ENCODE measurements at regions not wholly inside any gene's neighbourhood (a gene's known extent, or its start where the extent isn't known, plus 50 kb on each side); places are given as distances from the start of the nearest gene placed in this dataset.

DNA sequence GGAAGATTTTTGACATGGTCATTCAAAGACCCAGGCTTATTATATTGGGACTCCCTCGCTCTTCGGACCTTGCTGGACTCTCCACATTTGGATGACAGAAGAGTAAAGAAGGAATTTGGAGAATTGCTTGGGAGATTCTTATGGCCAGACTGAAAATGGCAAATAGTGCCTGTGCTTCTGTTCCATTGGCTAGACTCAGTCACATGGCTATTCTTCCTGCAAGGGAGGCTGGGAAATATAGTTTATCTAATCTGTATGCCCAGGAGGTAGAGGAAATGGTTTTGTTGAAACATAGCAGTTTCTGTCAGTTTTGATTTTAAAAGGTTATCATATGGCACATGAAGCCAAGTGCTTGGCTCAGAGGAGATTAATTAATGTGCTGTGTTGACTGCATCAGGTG lies 286.6 kb upstream of the JAG1 start (continued):
- TF ChIP-seq RFX5 (IDR thresholded peaks at IDR 0.05; ENCODE audit: borderline replicate concordance, low read depth, low read length) (no peak), KDM5A (IDR thresholded peaks at IDR 0.05; ENCODE audit: low read length) (no peak), JUND (IDR thresholded peaks at IDR 0.05; ENCODE audit: low read length) (no peak), POLR2AphosphoS5 (IDR thresholded peaks at IDR 0.05; ENCODE audit: low read depth, low read length) (no peak), KDM4A (IDR thresholded peaks at IDR 0.05; ENCODE audit: low read depth, low read length, severe bottlenecking) (no peak), ZNF274 (IDR thresholded peaks at IDR 0.05; ENCODE audit: borderline replicate concordance, extremely low read depth, low read length) (no peak)

All from H1 (cell line).